Hepatocyte (in vitro differentiated cells): ENCODE measurements at regions not wholly inside any gene's neighbourhood (a gene's known extent, or its start where the extent isn't known, plus 50 kb on each side); places are given as distances from the start of the nearest gene placed in this dataset.

ENCODE experiments used
- DNase-seq: peaks from one replicate; pipeline ENCODE4 v3.0.0-alpha.2; 2016; ENCODE audit warnings: low spot score
- H2AFZ ChIP-seq: fragments of 200-600 bp; sonication (generic); 2 replicates; pipeline ENCODE4 v1.6.0; 2016; ENCODE audit warnings: antibody characterized with exemption, mild to moderate bottlenecking
- H3K27ac ChIP-seq: fragments of 200-600 bp; sonication (generic); 2 replicates; pipeline ENCODE4 v1.5.1; 2016; ENCODE audit warnings: mild to moderate bottlenecking
- H3K27me3 ChIP-seq: fragments of 200-600 bp; sonication (generic); 2 replicates; pipeline ENCODE4 v1.6.1; 2016
- H3K36me3 ChIP-seq: fragments of 200-600 bp; sonication (generic); replicated peaks from 2 replicates; pipeline ENCODE4 v1.5.1; 2016; ENCODE audit warnings: low read depth; ENCODE audit not compliant: insufficient read depth
- H3K4me1 ChIP-seq: fragments of 200-600 bp; sonication (generic); 2 replicates; pipeline ENCODE4 v1.5.1; 2016; ENCODE audit warnings: mild to moderate bottlenecking, moderate library complexity; ENCODE audit not compliant: insufficient read depth
- H3K4me2 ChIP-seq: fragments of 200-600 bp; sonication (generic); 2 replicates; pipeline ENCODE4 v1.6.0; 2016
- H3K4me3 ChIP-seq: fragments of 200-600 bp; sonication (generic); 2 replicates; pipeline ENCODE4 v1.5.1; 2016; ENCODE audit warnings: mild to moderate bottlenecking
- H3K79me2 ChIP-seq: fragments of 200-600 bp; sonication (generic); 2 replicates; pipeline ENCODE4 v1.6.0; 2017; ENCODE audit warnings: mild to moderate bottlenecking
- H3K9me2 ChIP-seq: fragments of 200-600 bp; sonication (generic); replicated peaks from 2 replicates; pipeline ENCODE4 v1.6.0; 2017; ENCODE audit warnings: mild to moderate bottlenecking; ENCODE audit not compliant: insufficient read depth
- H3K9me3 ChIP-seq: fragments of 200-600 bp; sonication (generic); 2 replicates; pipeline ENCODE4 v1.5.1; 2016; ENCODE audit warnings: low read depth, mild to moderate bottlenecking
- H4K20me1 ChIP-seq: fragments of 200-600 bp; sonication (generic); 2 replicates; pipeline ENCODE4 v1.6.0; 2016; ENCODE audit warnings: mild to moderate bottlenecking; ENCODE audit not compliant: insufficient read depth, poor library complexity, severe bottlenecking
- CTCF ChIP-seq: fragments of 200-600 bp; sonication (generic); IDR thresholded peaks from 2 replicates; pipeline ENCODE4 v1.5.1; 2016; ENCODE audit warnings: antibody characterized with exemption, mild to moderate bottlenecking; ENCODE audit not compliant: poor library complexity
- EZH2 ChIP-seq: fragments of 200-600 bp; sonication (generic); IDR thresholded peaks from 2 replicates; pipeline ENCODE4 v1.6.1; 2016; ENCODE audit warnings: antibody characterized with exemption, mild to moderate bottlenecking, borderline replicate concordance
- EZH2phosphoT487 ChIP-seq: fragments of 200-600 bp; sonication (generic); IDR thresholded peaks from one replicate; pipeline ENCODE4 v1.6.1; 2018; ENCODE audit warnings: antibody characterized with exemption, mild to moderate bottlenecking, low read depth, moderate library complexity; ENCODE audit not compliant: unreplicated experiment, severe bottlenecking
- WGBS: methylation state at CpG from one replicate; pipeline ENCODE4 v1.1.6; 2016; ENCODE audit warnings: low lambda C conversion rate; ENCODE audit errors: missing lambda C conversion rate; 5-methylcytosine and 5-hydroxymethylcytosine counted together

GRCh38 chr16:82405736-82406135 lies 221.0 kb upstream of the CDH13 start:
- 77% methylated on average over 6 of the region's 6 CpGs for WGBS
- TF ChIP-seq EZH2phosphoT487, result no peak
- no peak overlapping the region for H3K27ac ChIP-seq
- H4K20me1 ChIP-seq, result no peaks in the 10 kb centered on the region
- no peaks in the 10 kb centered on the region for H3K9me2 ChIP-seq
- H3K36me3 ChIP-seq, result no peaks in the 10 kb centered on the region
- H3K79me2 ChIP-seq, result no peaks in the 10 kb centered on the region
- H3K4me3 ChIP-seq, result no peak overlapping the region
- no peak for DNase-seq
- no peak overlapping the region for H2AFZ ChIP-seq
- H3K9me3 ChIP-seq, result no peaks in the 10 kb centered on the region
- no peak overlapping the region for H3K4me2 ChIP-seq
- no peaks in the 10 kb centered on the region for H3K4me1 ChIP-seq
- peaks cover under 1% of the 10 kb centered on the region for H3K27me3 ChIP-seq

GRCh38 chr16:82404586-82405315 lies 222.0 kb upstream of the CDH13 start:
- no peaks in the 10 kb centered on the region for H3K79me2 ChIP-seq
- no peak for DNase-seq
- no peak overlapping the region for H3K4me2 ChIP-seq
- H4K20me1 ChIP-seq, result no peaks in the 10 kb centered on the region
- TF ChIP-seq CTCF (no peak), EZH2phosphoT487 (no peak), EZH2 (no peak)
- H2AFZ ChIP-seq, result no peak overlapping the region
- H3K4me3 ChIP-seq, result no peak overlapping the region
- H3K4me1 ChIP-seq, result no peaks in the 10 kb centered on the region
- whole genome bisulfite sequencing, result 80% methylated on average over 3 of the region's 3 CpGs
- H3K36me3 ChIP-seq, result no peaks in the 10 kb centered on the region
- H3K9me3 ChIP-seq, result no peaks in the 10 kb centered on the region
- no peaks in the 10 kb centered on the region for H3K27me3 ChIP-seq
- no peaks in the 10 kb centered on the region for H3K9me2 ChIP-seq
- no peak overlapping the region for H3K27ac ChIP-seq

- H3K4me1 ChIP-seq, result no peaks in the 10 kb centered on the region
- H3K4me3 ChIP-seq, result no peak overlapping the region
- H3K9me3 ChIP-seq, result no peaks in the 10 kb centered on the region
- DNase-seq, result no peak
- H4K20me1 ChIP-seq, result no peaks in the 10 kb centered on the region
- no peaks in the 10 kb centered on the region for H3K9me2 ChIP-seq
- H2AFZ ChIP-seq, result no peak overlapping the region
- TF ChIP-seq EZH2phosphoT487 (no peak), EZH2 (no peak), CTCF (no peak)
- H3K27me3 ChIP-seq, result no peaks in the 10 kb centered on the region
- H3K79me2 ChIP-seq, result no peaks in the 10 kb centered on the region
- 84% methylated on average over 5 of the region's 5 CpGs for WGBS
- no peak overlapping the region for H3K4me2 ChIP-seq
- H3K27ac ChIP-seq, result no peak overlapping the region
- H3K36me3 ChIP-seq, result no peaks in the 10 kb centered on the region
These were observed 224.0 kb upstream of the CDH13 start for GRCh38 chr16:82402665-82403218.

- Histone ChIP-seq H3K27me3 (no peaks in the 10 kb centered on the region), H3K4me1 (no peaks in the 10 kb centered on the region), H3K9me2 (no peaks in the 10 kb centered on the region), H3K4me3 (no peak overlapping the region), H2AFZ (no peak overlapping the region), H3K9me3 (no peaks in the 10 kb centered on the region), H3K36me3 (no peaks in the 10 kb centered on the region), H3K79me2 (no peaks in the 10 kb centered on the region), H3K27ac (no peak overlapping the region), H3K4me2 (no peak overlapping the region), H4K20me1 (no peaks in the 10 kb centered on the region)
- no peak for TF ChIP-seq CTCF
- no peak for TF ChIP-seq EZH2
- no peak for TF ChIP-seq EZH2phosphoT487
- DNase-seq, result no peak
- WGBS, result 68% methylated on average over 8 of the region's 8 CpGs
These were observed 226.7 kb upstream of the CDH13 start for GRCh38 chr16:82400046-82400445.
